ENCODE measurements at regions not wholly inside any gene's neighbourhood (a gene's known extent, or its start where the extent isn't known, plus 50 kb on each side); places are given as distances from the start of the nearest gene placed in this dataset.

DNA sequence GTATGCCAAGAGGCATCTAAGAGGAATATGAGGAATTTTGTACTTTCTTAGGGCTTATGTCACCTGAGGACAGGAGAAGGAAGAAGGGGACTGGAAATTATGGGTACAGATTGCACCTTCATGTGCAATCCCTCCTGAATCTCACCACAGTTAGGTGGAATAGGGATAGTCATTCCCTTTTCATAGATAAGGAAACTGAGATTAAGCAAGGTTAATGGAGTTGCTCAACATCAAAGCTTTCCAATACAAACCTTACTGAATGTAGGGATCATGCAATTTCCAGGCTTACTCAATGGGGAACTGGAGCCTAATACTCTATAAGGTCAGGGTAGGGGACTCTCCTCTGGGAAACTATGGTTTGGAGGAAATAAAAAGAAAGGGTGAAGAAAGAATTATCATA, 133.0 kb downstream of the C11orf87 start:
- Histone ChIP-seq H3K9me3 (ENCODE audit: control insufficient read depth, insufficient read depth, low read length) (no peaks in the 10 kb centered on the region), H3K27ac (ENCODE audit: low read depth, low read length) (no peak overlapping the region), H3K36me3 (ENCODE audit: control insufficient read depth, insufficient read depth, low read length) (no peaks in the 10 kb centered on the region), H3K9ac (ENCODE audit: low read depth, low read length) (no peak overlapping the region), H3K27me3 (ENCODE audit: control insufficient read depth, insufficient read depth, low read length) (no peaks in the 10 kb centered on the region), H3K4me3 (ENCODE audit: low read depth, low read length) (no peak overlapping the region), H3K4me1 (ENCODE audit: control insufficient read depth, insufficient read depth, low read length) (no peaks in the 10 kb centered on the region)

DNA sequence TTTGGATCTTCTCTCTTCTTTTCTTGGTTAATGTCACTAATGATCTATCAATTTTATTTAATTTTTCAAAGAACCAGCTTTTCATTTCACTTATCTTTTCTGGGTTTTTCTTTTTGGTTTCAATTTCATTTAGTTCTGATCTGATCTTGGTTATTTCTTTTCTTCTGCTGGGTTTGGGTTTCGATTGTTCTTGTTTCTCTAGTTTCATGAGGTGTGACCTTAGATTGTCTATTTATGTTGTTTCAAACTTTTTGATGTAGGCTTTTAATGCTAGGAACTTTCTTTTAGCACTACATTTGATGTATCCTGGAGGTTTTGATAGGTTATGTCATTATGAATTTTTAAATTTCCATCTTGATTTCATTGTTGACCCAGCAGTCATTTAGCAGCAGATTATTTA, 142.3 kb downstream of the C11orf87 start:
- no peak overlapping the region for H3K27ac ChIP-seq (ENCODE audit: low read depth, low read length)
- H3K4me1 ChIP-seq (ENCODE audit: control insufficient read depth, insufficient read depth, low read length), result no peaks in the 10 kb centered on the region
- H3K27me3 ChIP-seq (ENCODE audit: control insufficient read depth, insufficient read depth, low read length), result no peaks in the 10 kb centered on the region
- H3K9me3 ChIP-seq (ENCODE audit: control insufficient read depth, insufficient read depth, low read length), result no peaks in the 10 kb centered on the region
- no peak overlapping the region for H3K9ac ChIP-seq (ENCODE audit: low read depth, low read length)
- H3K36me3 ChIP-seq (ENCODE audit: control insufficient read depth, insufficient read depth, low read length), result no peaks in the 10 kb centered on the region
- H3K4me3 ChIP-seq (ENCODE audit: low read depth, low read length), result no peak overlapping the region

DNA sequence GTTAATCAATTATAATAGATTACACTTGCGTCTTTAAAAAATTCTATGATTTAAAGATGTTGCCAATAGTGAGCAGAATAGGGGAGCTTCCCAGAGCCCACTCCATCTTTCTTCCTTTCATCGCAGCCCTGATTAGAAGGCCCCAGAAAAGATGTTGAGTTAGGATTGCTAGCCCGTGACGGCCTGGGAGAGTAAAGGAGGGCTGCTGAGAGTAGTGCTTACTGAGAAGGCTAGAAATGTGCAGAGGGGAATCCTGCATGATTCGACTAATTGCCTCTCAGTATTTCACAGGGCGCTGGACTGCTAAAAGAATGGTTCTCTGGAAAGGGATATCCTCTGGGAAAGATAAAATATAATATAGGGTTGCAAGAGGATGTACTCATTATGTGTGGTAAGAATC, 160.5 kb downstream of the C11orf87 start:
- Histone ChIP-seq H3K9me3 (ENCODE audit: control insufficient read depth, insufficient read depth, low read length) (no peaks in the 10 kb centered on the region), H3K9ac (ENCODE audit: low read depth, low read length) (no peak overlapping the region), H3K4me3 (ENCODE audit: low read depth, low read length) (no peak overlapping the region), H3K27ac (ENCODE audit: low read depth, low read length) (no peak overlapping the region), H3K27me3 (ENCODE audit: control insufficient read depth, insufficient read depth, low read length) (no peaks in the 10 kb centered on the region), H3K4me1 (ENCODE audit: control insufficient read depth, insufficient read depth, low read length) (no peaks in the 10 kb centered on the region), H3K36me3 (ENCODE audit: control insufficient read depth, insufficient read depth, low read length) (no peaks in the 10 kb centered on the region)

DNA sequence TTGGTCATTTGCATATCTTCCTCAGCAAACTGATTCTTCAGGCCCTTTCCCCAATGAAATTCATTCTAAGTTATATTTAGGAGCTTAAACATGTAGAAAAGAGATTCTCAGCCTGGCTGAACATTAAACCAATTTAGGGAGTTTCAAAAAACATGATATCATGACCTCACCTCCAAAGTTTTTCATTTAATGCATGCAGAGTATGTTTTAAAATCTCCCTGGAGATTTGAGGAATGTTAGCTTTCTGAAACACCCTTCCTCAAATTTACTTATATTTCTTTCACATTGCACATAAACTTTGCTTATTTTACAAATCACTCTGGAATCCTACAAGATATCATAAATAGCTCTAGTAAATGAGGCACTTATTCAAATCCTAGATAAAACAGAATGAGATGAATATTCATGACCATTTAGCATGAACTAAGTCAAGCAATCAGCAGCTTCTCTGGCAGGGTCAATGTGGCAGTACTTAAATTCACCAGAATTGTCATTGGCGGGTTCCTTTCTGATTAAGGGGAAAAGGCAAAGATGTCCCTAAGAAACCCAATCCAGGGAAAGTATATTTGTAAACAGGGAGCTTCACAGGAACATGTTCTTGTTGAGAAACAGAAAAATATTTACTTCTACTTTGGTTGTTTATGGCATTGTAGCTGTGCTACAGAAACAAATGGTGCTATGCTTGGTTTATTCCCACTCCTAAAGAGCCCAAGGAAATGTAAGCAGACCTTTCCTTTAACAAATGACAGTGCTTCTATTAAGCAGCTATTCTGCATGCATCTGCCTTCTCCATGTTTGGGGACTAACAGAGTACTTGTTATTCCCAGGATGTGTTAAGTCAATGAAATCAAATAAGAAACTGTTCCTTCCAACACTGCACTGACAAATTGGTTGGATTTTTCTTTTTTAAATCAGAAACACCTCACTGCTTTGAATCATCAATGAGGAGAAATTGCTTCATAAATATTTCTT, 162.3 kb downstream of the C11orf87 start:
- no peak overlapping the region for H3K4me3 ChIP-seq (ENCODE audit: low read depth, low read length)
- H3K9ac ChIP-seq (ENCODE audit: low read depth, low read length), result no peak overlapping the region
- no peak overlapping the region for H3K27ac ChIP-seq (ENCODE audit: low read depth, low read length)
- no peaks in the 10 kb centered on the region for H3K36me3 ChIP-seq (ENCODE audit: control insufficient read depth, insufficient read depth, low read length)
- H3K4me1 ChIP-seq (ENCODE audit: control insufficient read depth, insufficient read depth, low read length), result no peaks in the 10 kb centered on the region
- no peaks in the 10 kb centered on the region for H3K9me3 ChIP-seq (ENCODE audit: control insufficient read depth, insufficient read depth, low read length)
- H3K27me3 ChIP-seq (ENCODE audit: control insufficient read depth, insufficient read depth, low read length), result no peaks in the 10 kb centered on the region

DNA sequence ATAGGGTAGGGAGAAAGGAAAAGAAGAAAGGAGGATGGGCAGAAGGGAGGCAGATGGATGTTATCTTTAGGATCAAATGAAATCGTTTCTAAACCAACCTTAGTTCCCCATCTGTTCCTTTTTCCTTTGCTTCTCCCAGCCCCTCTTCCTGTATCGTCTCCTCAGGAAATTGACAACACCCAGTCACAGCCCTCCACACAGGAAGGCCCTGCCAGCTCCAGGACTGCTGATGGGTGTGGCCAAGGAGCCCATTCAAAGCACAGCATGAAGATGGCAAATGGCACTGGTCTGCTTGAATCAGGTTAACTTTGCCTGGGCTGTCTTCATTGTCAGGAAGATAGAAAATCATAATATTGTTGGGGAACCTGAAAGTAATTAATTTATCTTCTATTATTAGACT, 164.8 kb downstream of the C11orf87 start:
- H3K4me1 ChIP-seq (ENCODE audit: control insufficient read depth, insufficient read depth, low read length), result no peaks in the 10 kb centered on the region
- H3K9me3 ChIP-seq (ENCODE audit: control insufficient read depth, insufficient read depth, low read length), result no peaks in the 10 kb centered on the region
- H3K9ac ChIP-seq (ENCODE audit: low read depth, low read length), result no peak overlapping the region

DNA sequence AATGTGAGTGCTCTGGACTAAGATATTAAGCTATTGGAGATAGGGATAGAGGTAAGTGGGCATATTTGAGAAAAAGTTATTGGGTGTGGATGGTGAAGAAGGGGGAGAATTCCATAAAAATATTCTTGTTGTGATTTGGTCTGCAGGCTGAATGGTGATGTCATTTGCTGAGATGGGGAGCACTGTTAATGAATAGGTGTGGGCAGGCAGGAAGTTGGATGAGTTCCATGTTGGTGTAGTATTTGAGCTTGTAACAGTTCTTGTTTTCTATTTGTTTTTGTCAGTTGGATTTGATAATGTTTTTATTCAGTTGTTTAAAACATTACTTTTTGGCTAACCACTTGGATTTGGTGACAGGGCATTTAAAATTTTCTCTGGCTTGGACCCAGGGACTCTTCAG, 168.8 kb downstream of the C11orf87 start:
- Histone ChIP-seq H3K9ac (ENCODE audit: low read depth, low read length) (no peak overlapping the region), H3K27ac (ENCODE audit: low read depth, low read length) (no peak overlapping the region), H3K27me3 (ENCODE audit: control insufficient read depth, insufficient read depth, low read length) (no peaks in the 10 kb centered on the region), H3K4me3 (ENCODE audit: low read depth, low read length) (no peak overlapping the region), H3K4me1 (ENCODE audit: control insufficient read depth, insufficient read depth, low read length) (no peaks in the 10 kb centered on the region), H3K9me3 (ENCODE audit: control insufficient read depth, insufficient read depth, low read length) (no peaks in the 10 kb centered on the region), H3K36me3 (ENCODE audit: control insufficient read depth, insufficient read depth, low read length) (no peaks in the 10 kb centered on the region)

More for the DNA sequence above, 164.8 kb downstream of the C11orf87 start:
- Histone ChIP-seq H3K27ac (ENCODE audit: low read depth, low read length) (no peak overlapping the region), H3K27me3 (ENCODE audit: control insufficient read depth, insufficient read depth, low read length) (no peaks in the 10 kb centered on the region), H3K36me3 (ENCODE audit: control insufficient read depth, insufficient read depth, low read length) (no peaks in the 10 kb centered on the region), H3K4me3 (ENCODE audit: low read depth, low read length) (no peak overlapping the region)

DNA sequence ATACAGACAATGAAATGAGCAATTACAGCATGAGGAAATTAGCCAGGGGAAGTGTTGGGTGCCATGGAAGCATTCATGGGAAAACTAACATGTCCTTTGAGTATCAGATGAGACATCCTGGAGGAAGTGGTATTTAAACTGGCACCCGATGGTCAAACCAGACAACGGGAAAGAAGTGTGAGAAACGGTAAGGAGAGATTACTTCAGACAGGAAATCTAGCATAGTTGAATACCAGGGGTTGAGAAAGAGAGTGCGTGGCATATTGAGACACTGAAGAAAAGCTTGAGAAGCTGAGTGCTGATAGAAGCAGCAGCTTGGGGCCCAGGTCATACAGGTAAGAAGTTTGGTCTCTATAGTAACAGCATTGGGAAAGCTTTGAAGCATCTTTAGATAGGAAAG, 175.3 kb downstream of the C11orf87 start:
- Histone ChIP-seq H3K4me3 (ENCODE audit: low read depth, low read length) (no peak overlapping the region), H3K27ac (ENCODE audit: low read depth, low read length) (no peak overlapping the region), H3K4me1 (ENCODE audit: control insufficient read depth, insufficient read depth, low read length) (no peaks in the 10 kb centered on the region), H3K9ac (ENCODE audit: low read depth, low read length) (no peak overlapping the region), H3K27me3 (ENCODE audit: control insufficient read depth, insufficient read depth, low read length) (no peaks in the 10 kb centered on the region), H3K36me3 (ENCODE audit: control insufficient read depth, insufficient read depth, low read length) (no peaks in the 10 kb centered on the region), H3K9me3 (ENCODE audit: control insufficient read depth, insufficient read depth, low read length) (no peaks in the 10 kb centered on the region)

DNA sequence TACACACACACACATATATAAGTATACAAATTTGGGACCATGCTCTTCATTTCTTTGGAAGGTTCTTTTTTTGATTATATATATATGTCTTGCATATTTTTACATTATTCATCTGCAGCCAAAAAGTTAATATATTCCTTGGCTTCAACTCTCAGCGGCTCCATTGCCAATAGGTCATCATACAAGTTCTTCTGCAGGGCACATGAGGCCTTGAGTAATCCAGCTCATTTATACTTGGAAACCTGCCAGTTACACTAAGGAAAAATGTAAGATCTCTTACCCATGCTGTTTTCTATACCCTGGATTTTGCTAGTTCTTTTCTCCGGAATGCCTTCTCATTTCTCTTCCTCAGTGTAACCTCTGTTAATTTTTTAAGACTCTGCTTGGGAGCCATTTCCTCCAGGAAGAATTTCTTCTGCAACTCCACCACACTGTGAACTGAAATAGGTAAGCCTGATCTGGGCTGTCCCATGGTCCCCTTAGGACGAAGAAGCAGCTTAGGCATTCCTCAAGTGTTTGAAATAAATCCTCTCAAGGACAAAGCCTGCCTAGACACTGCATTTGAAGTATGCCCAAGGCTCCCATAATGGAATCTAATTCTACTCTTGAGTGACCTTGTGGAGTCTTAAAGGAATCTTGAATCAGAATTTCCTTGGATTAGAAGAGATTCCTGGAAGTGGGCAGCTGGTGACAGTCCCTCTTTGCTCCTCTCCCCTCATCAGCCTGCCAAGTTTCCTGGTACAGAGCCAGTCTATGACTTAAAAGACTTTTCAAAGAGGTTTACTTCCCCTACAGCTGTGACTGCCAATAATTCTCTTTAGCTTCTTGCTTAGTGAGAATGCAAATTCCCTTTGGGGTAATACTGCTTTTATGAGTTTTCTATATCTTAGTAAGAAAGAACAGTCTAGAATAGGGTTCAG, 182.8 kb downstream of the C11orf87 start:
- no peaks in the 10 kb centered on the region for H3K4me1 ChIP-seq (ENCODE audit: control insufficient read depth, insufficient read depth, low read length)
- no peak overlapping the region for H3K9ac ChIP-seq (ENCODE audit: low read depth, low read length)
- no peaks in the 10 kb centered on the region for H3K9me3 ChIP-seq (ENCODE audit: control insufficient read depth, insufficient read depth, low read length)
- H3K27me3 ChIP-seq (ENCODE audit: control insufficient read depth, insufficient read depth, low read length), result no peaks in the 10 kb centered on the region
- H3K4me3 ChIP-seq (ENCODE audit: low read depth, low read length), result no peak overlapping the region
- H3K27ac ChIP-seq (ENCODE audit: low read depth, low read length), result no peak overlapping the region
- H3K36me3 ChIP-seq (ENCODE audit: control insufficient read depth, insufficient read depth, low read length), result no peaks in the 10 kb centered on the region

DNA sequence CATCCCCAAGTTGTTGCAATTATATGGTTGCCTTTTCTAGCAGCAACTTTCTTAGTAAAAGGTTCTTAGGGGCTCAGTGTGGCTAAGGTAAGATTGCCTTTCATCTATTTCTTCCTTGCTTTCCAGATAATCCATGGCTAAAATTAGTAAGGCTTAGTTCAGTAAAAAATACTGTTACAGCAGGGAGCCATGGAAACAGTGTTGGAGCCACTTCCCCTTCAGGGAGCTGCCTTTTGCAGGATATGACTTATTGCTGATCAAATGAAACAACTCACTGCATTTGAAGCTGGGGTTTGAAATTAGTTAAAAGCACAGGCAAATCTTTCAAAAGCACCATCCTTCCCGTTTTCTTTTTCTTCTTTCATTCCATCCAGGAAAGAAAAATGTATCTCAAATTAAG, 184.3 kb downstream of the C11orf87 start:
- Histone ChIP-seq H3K4me1 (ENCODE audit: control insufficient read depth, insufficient read depth, low read length) (no peaks in the 10 kb centered on the region), H3K27ac (ENCODE audit: low read depth, low read length) (no peak overlapping the region), H3K36me3 (ENCODE audit: control insufficient read depth, insufficient read depth, low read length) (no peaks in the 10 kb centered on the region), H3K9ac (ENCODE audit: low read depth, low read length) (no peak overlapping the region), H3K4me3 (ENCODE audit: low read depth, low read length) (no peak overlapping the region), H3K9me3 (ENCODE audit: control insufficient read depth, insufficient read depth, low read length) (no peaks in the 10 kb centered on the region), H3K27me3 (ENCODE audit: control insufficient read depth, insufficient read depth, low read length) (no peaks in the 10 kb centered on the region)

DNA sequence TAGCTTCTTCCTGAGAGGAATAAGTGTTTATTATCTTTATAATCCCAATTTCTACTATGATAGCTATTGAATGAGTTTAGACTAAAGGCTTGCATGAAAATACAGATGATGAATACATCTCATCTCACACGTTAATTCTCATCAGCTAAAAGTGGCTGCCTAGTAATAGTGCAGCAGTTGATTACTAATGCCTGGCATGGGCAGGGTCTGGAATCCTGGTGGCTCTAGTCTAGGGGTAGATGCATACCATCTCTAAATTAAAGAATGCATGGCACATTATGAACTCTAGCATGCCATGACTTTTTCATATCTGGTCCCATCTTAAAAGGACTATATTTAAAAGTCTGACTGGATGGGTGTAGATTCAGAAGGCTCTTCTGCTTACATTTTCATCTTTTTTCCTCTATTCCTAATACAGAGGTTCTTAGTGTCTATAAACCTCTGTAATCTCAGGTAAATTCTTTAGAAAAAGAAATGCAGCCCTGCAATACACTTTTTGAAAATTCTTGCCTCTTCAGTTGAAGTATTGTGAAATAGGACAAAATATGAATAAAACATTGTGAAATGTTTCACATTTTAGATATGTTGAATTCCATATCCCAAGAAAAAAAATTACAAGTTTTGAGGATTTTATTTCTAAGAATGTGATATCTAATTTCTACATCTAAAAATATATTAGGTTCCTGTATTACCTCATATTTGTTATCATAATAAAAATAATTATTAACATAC, 187.6 kb downstream of the C11orf87 start:
- Histone ChIP-seq H3K27ac (ENCODE audit: low read depth, low read length) (no peak overlapping the region), H3K27me3 (ENCODE audit: control insufficient read depth, insufficient read depth, low read length) (no peaks in the 10 kb centered on the region), H3K9ac (ENCODE audit: low read depth, low read length) (no peak overlapping the region), H3K4me3 (ENCODE audit: low read depth, low read length) (no peak overlapping the region), H3K36me3 (ENCODE audit: control insufficient read depth, insufficient read depth, low read length) (no peaks in the 10 kb centered on the region), H3K9me3 (ENCODE audit: control insufficient read depth, insufficient read depth, low read length) (no peaks in the 10 kb centered on the region), H3K4me1 (ENCODE audit: control insufficient read depth, insufficient read depth, low read length) (no peaks in the 10 kb centered on the region)

Measured in HUES48 (cell line).